ENCODE measurements at regions not wholly inside any gene's neighbourhood (a gene's known extent, or its start where the extent isn't known, plus 50 kb on each side); places are given as distances from the start of the nearest gene placed in this dataset.

- TF ChIP-seq CTCF (IDR thresholded peaks at IDR 0.05) (no peak), ZFX (IDR thresholded peaks at IDR 0.05; ENCODE audit: borderline replicate concordance) (no peak)
Measured at GRCh38 chr3:150251187-150252062, 156.7 kb upstream of the TSC22D2 start.

Measured in 22Rv1 (cell line).